ENCODE measurements at regions not wholly inside any gene's neighbourhood (a gene's known extent, or its start where the extent isn't known, plus 50 kb on each side); places are given as distances from the start of the nearest gene placed in this dataset.
"Not testable (repeated sequence)": the region's sequence is repeated elsewhere in the genome, so short reads cannot be mapped to it uniquely, and the experiment has no call there.

DNA sequence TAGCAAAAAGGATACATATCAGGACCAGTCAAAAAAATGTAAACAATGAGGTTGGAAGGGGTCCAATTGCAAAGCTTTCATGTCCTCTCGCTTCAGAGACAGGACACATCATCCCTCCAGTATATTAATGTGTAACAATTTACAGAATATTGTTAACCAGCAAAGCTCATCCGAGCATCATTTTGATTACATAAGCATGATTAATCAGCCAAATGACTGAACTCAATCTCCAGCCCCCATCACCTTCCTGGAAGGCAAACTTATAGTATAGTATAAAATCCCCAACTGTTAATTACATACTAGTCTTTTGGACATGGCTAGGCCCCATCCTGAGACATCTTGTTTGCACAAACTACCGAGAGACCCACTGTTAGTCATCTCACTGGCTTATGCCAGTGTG is 77.6 kb upstream of the TRAM1L1 start:
- DNase-seq (no peak), ATAC-seq (ENCODE audit: low FRiP score in 2 of 2) (no peak)
- WGBS, 2 donors, result 65% methylated on average over 3 of the region's 3 CpGs
- Histone ChIP-seq H3K36me3 (no peaks in the 10 kb centered on the region), H3K27me3 (no peaks in the 10 kb centered on the region), H3K27ac (no peak overlapping the region), H3K9me3 (no peaks in the 10 kb centered on the region), H3K4me1 (no peaks in the 10 kb centered on the region), H3K4me3 (no peak overlapping the region)
- no peak for TF ChIP-seq EP300 (IDR thresholded peaks at IDR 0.05)
- TF ChIP-seq POLR2A (IDR thresholded peaks at IDR 0.05), result no peak
- TF ChIP-seq, protein P1, sequence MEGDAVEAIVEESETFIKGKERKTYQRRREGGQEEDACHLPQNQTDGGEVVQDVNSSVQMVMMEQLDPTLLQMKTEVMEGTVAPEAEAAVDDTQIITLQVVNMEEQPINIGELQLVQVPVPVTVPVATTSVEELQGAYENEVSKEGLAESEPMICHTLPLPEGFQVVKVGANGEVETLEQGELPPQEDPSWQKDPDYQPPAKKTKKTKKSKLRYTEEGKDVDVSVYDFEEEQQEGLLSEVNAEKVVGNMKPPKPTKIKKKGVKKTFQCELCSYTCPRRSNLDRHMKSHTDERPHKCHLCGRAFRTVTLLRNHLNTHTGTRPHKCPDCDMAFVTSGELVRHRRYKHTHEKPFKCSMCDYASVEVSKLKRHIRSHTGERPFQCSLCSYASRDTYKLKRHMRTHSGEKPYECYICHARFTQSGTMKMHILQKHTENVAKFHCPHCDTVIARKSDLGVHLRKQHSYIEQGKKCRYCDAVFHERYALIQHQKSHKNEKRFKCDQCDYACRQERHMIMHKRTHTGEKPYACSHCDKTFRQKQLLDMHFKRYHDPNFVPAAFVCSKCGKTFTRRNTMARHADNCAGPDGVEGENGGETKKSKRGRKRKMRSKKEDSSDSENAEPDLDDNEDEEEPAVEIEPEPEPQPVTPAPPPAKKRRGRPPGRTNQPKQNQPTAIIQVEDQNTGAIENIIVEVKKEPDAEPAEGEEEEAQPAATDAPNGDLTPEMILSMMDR (IDR thresholded peaks at IDR 0.05), result no peak
- no peak for TF ChIP-seq POLR2AphosphoS5 (IDR thresholded peaks at IDR 0.05)

DNA sequence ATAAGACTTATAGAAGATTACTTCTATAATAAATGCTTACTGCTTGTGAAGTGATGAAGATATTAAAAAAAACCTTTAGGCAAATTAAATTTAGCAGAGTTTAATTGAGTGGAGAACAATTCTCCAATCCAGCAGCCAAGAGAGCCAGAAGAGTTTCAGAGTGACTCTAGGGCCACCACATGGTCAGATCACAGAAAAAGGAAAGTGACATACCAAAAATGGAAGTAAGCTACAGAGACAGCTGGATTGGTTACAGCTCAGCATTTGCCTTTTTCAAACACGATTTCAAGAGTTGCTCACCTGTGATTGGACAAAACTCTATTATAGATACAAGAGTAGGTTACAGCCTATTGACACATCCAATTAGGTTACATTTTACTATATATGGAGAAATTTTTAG is 79.0 kb upstream of the TRAM1L1 start:
- Histone ChIP-seq H3K27ac (no peak overlapping the region), H3K9me3 (no peaks in the 10 kb centered on the region), H3K36me3 (no peaks in the 10 kb centered on the region), H3K27me3 (no peaks in the 10 kb centered on the region), H3K4me3 (no peak overlapping the region), H3K4me1 (no peaks in the 10 kb centered on the region)
- ATAC-seq (ENCODE audit: low FRiP score in 2 of 2), result no peak
- 56 to 64% methylated on average over 1 of the region's 1 CpG for WGBS, 2 donors
- TF ChIP-seq EP300 (IDR thresholded peaks at IDR 0.05) (no peak), POLR2AphosphoS5 (IDR thresholded peaks at IDR 0.05) (no peak), POLR2A (IDR thresholded peaks at IDR 0.05) (no peak)
- TF ChIP-seq, protein P1 (IDR thresholded peaks at IDR 0.05), result no peak
- no peak for DNase-seq

DNA sequence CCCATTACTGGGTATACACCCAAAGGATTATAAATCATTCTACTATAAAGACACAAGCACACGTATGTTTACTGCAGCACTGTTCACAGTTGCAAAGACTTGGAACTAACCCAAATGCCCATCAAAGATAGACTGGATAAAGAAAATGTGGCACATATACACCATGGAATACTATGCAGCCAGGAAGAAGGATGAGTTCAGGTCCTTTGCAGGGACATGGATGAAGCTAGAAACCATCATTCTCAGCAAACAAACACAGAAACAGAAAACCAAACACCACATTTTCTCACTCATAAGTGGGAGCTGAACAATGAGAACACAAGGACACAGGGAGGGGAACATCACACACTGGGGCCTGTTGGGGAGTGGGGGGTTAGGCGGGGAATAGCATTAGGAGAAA is 90.0 kb upstream of the TRAM1L1 start:
- H3K9me3 ChIP-seq; H3K27ac ChIP-seq; H3K36me3 ChIP-seq; H3K4me1 ChIP-seq; H3K27me3 ChIP-seq; H3K4me3 ChIP-seq; DNase-seq; ATAC-seq (ENCODE audit: low FRiP score in 2 of 2): not testable (repeated sequence)
- 93 to 94% methylated on average over 2 of the region's 2 CpGs for WGBS, 2 donors

DNA sequence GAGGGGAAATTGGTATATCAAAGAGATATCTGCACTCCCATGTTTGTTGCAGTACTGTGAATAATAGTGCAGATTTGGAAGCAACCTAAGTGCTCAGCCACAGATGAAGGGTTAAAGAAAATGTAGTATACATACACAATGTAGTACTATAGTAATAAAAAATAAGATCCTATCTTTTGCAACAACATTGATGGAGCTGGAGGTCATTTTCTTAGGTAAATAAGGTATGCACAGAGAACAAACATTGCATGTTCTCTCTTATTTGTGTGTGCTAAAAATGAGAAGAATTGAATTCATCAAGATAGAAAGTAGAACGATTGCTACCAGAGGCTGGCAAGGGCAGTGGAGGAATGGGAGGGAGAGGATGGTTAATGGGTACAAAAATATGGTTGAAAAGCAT is 117.9 kb upstream of the TRAM1L1 start:
- WGBS, 2 donors, result 81 to 85% methylated on average over 1 of the region's 1 CpG
- TF ChIP-seq, protein P1 (IDR thresholded peaks at IDR 0.05), result no peak
- TF ChIP-seq POLR2A (IDR thresholded peaks at IDR 0.05) (no peak), EP300 (IDR thresholded peaks at IDR 0.05) (no peak), POLR2AphosphoS5 (IDR thresholded peaks at IDR 0.05) (no peak)
- ATAC-seq (ENCODE audit: low FRiP score in 2 of 2), result no peak
- Histone ChIP-seq H3K27ac (no peak overlapping the region), H3K27me3 (no peaks in the 10 kb centered on the region), H3K4me1 (no peaks in the 10 kb centered on the region), H3K4me3 (no peak overlapping the region), H3K9me3 (no peaks in the 10 kb centered on the region), H3K36me3 (no peaks in the 10 kb centered on the region)
- no peak for DNase-seq

DNA sequence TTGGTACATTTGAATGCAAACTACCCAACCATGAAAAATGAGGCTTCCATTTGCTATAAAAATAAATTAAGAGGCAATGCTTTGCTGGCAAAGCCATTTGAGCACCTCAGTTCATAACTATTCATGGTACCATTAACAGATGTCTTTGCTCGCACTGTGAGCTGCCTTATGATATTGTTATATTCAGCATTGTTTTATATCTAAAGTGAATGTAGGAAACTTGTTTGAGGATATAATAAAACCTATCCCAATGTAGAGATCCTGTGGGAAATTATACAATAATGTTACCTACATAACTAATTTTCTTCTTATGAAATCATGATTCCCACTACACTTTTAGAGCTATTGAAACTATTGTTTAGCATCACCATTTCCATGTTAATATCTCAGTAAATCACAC is 125.2 kb upstream of the TRAM1L1 start:
- Histone ChIP-seq H3K9me3 (no peaks in the 10 kb centered on the region), H3K4me3 (no peak overlapping the region), H3K27ac (no peak overlapping the region), H3K4me1 (no peaks in the 10 kb centered on the region), H3K36me3 (no peaks in the 10 kb centered on the region), H3K27me3 (no peaks in the 10 kb centered on the region)
- WGBS, 2 donors, result 87 to 88% methylated on average over 1 of the region's 1 CpG
- no peak for TF ChIP-seq EP300 (IDR thresholded peaks at IDR 0.05)
- TF ChIP-seq POLR2AphosphoS5 (IDR thresholded peaks at IDR 0.05), result no peak
- TF ChIP-seq POLR2A (IDR thresholded peaks at IDR 0.05), result no peak
- TF ChIP-seq, protein P1 (IDR thresholded peaks at IDR 0.05), result no peak
- DNase-seq, result no peak
- ATAC-seq (ENCODE audit: low FRiP score in 2 of 2), result no peak
